ENCODE measurements at regions not wholly inside any gene's neighbourhood (a gene's known extent, or its start where the extent isn't known, plus 50 kb on each side); places are given as distances from the start of the nearest gene placed in this dataset.

DNA sequence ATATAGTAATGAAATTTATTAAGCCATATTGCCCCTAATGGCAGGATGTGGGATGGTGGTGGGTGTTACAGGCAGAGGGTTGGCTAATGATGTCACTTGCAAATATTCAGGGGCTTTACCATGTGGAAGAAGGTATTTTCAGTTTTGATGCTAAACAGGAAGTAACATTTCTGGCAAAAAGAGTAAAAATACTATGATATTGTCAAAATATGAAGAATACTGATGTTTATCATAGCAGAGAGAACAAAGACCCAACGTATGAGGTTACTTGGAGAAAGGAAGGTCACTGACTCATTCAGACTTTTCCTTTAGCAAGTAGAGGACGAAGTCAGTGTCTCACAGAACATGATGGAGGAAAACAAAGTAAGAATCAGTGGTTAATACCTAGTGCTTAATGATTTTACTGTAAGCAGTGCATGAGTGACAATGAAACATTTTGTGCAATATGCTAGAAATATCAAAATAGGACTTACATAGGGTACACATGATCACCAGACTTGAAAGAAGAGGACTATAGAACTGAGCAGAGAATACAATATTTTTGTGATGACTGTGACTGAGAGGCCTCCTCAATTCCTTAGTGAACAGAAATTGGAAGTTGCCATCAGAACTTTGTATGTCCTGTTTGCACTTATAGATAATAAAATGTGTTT is 89.7 kb upstream of the STEAP4 start:
- FAIRE-seq (no peak), DNase-seq (ENCODE audit: insufficient read length, low spot score) (no peak)
- TF ChIP-seq CTCF (IDR thresholded peaks at IDR 0.05; ENCODE audit: insufficient read depth, missing control alignments): no peak

GRCh38 chr7:88395715-88396114 is 89.0 kb upstream of the STEAP4 start:
- no peak for FAIRE-seq
- no peak for TF ChIP-seq CTCF (IDR thresholded peaks at IDR 0.05; ENCODE audit: insufficient read depth, missing control alignments)
- DNase-seq (ENCODE audit: insufficient read length, low spot score): no peak

GRCh38 chr7:88391247-88391646 is 84.6 kb upstream of the STEAP4 start:
- DNase-seq (ENCODE audit: insufficient read length, low spot score) (no peak), FAIRE-seq (no peak)
- no peak for TF ChIP-seq CTCF (IDR thresholded peaks at IDR 0.05; ENCODE audit: insufficient read depth, missing control alignments)

DNA sequence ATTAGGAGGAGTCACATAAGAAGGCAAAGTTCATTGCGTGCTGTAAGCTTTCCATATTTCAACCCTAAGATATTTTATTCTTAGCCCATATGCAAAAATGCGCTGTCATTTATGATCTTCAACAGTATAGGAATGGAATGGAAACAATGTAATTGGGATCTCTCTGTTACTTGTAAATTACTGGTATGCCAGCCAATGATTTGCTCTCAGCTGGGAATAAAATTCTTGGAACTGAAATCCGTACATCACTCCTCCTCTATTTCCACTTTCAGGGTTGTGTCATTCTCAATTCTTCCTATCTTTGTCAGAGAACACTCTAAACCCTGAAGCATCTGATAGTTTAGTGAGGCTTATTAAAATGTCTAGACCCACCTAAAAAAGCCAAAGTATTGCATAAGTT is 80.7 kb upstream of the STEAP4 start:
- FAIRE-seq: no peak
- no peak for DNase-seq (ENCODE audit: insufficient read length, low spot score)
- TF ChIP-seq CTCF (IDR thresholded peaks at IDR 0.05; ENCODE audit: insufficient read depth, missing control alignments): no peak

GRCh38 chr7:88386665-88387156 is 80.0 kb upstream of the STEAP4 start:
- TF ChIP-seq CTCF (IDR thresholded peaks at IDR 0.05; ENCODE audit: insufficient read depth, missing control alignments): no peak
- FAIRE-seq: no peak
- no peak for DNase-seq (ENCODE audit: insufficient read length, low spot score)

DNA sequence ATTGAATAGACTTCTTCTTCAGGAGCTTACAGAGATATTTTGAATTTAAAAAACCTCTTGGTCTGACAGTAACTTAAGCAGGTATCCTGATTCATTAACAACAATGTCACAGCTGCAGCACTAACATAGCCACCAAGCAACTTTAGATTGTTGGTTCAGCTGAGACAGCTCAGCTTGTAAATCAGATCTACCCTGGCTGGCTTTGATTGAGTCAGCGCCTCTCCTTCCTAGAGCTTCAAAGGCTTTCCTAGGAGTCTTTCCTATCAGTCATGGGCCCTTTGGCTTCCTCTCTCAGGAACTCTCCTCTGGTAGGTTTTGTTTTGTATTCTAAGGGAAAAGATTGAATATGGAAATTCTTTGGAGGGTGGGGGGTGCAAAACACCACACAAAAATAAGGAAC is 70.7 kb upstream of the STEAP4 start:
- no peak for FAIRE-seq
- no peak for DNase-seq (ENCODE audit: insufficient read length, low spot score)
- TF ChIP-seq CTCF (IDR thresholded peaks at IDR 0.05; ENCODE audit: insufficient read depth, missing control alignments): no peak

GRCh38 chr7:88368686-88369085 is 62.0 kb upstream of the STEAP4 start:
- DNase-seq (ENCODE audit: insufficient read length, low spot score): no peak
- FAIRE-seq: no peak
- no peak for TF ChIP-seq CTCF (IDR thresholded peaks at IDR 0.05; ENCODE audit: insufficient read depth, missing control alignments)
